HL-60 (cell line): ENCODE measurements at regions not wholly inside any gene's neighbourhood (a gene's known extent, or its start where the extent isn't known, plus 50 kb on each side); places are given as distances from the start of the nearest gene placed in this dataset.

Source experiments
- DNase-seq, 2 experiments: peaks; one replicate each; pipeline ENCODE4 v3.0.0-alpha.2; 2010 to 2020; ENCODE audit warnings: low read depth in 1 of 2, low spot score in 1 of 2
- H3K27ac ChIP-seq: fragments of 250-450 bp; sonication (Bioruptor Pico); replicated peaks from 2 replicates; pipeline ENCODE4 v1.5.1; 2020; ENCODE audit warnings: mild to moderate bottlenecking, moderate library complexity
- H3K27me3 ChIP-seq: fragments of 250-450 bp; sonication (Bioruptor Pico); 2 replicates; pipeline ENCODE4 v1.5.1; 2021; ENCODE audit warnings: mild to moderate bottlenecking, moderate library complexity; ENCODE audit not compliant: insufficient read depth, poor library complexity, severe bottlenecking
- H3K4me3 ChIP-seq: replicated peaks from 2 replicates; pipeline ENCODE4 v1.5.1; 2011; ENCODE audit warnings: mild to moderate bottlenecking, control low read depth, low read length; ENCODE audit not compliant: insufficient read depth
- CTCF ChIP-seq: IDR thresholded peaks from one replicate; pipeline ENCODE4 v1.5.1; 2011; ENCODE audit warnings: low read length, control low read depth, inconsistent platforms; ENCODE audit not compliant: insufficient read depth
- GABPA ChIP-seq: IDR thresholded peaks from 2 replicates; pipeline ENCODE4 v1.6.1; 2012; ENCODE audit warnings: low read depth
- POLR2AphosphoS5 ChIP-seq: IDR thresholded peaks from 2 replicates; pipeline ENCODE4 v1.6.1; 2012; ENCODE audit warnings: low read depth
- REST ChIP-seq: IDR thresholded peaks from 2 replicates; pipeline ENCODE4 v1.6.1; 2012; ENCODE audit warnings: low read depth; ENCODE audit not compliant: insufficient replicate concordance
- SPI1 ChIP-seq: IDR thresholded peaks from 2 replicates; pipeline ENCODE4 v1.6.1; 2012; ENCODE audit warnings: low read depth, mild to moderate bottlenecking, borderline replicate concordance

DNA sequence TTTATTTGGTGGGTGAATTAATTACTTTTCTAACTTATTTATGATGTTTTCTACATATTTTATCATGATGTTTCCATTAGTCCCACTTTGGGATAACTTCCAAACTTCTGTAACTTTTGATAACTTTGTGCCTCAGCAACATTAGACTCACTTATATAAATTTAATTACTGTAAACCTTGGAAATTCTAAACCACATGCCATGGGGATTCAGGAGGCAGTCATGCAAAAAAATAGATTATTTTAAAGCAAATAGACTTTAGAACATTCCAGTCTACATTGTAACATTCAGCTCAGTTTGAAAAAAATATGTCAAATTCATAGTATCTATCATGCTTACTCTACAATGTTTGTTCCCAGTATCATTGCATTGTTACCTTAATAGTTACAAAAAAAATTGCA lies 728.5 kb upstream of the NRXN1 start:
- DNase-seq = no peak
- no peaks in the 10 kb centered on the region for H3K27me3 ChIP-seq
- H3K27ac ChIP-seq = no peak overlapping the region
- TF ChIP-seq POLR2AphosphoS5 (no peak), SPI1 (no peak), CTCF (no peak), REST (no peak), GABPA (no peak)
- H3K4me3 ChIP-seq = no peak overlapping the region

- no peak overlapping the region for H3K27ac ChIP-seq
- no peak overlapping the region for H3K4me3 ChIP-seq
- DNase-seq = no peak
- H3K27me3 ChIP-seq = no peaks in the 10 kb centered on the region
- TF ChIP-seq SPI1 (no peak), REST (no peak), GABPA (no peak), POLR2AphosphoS5 (no peak), CTCF (no peak)
Observed at GRCh38 chr2:51758081-51758480, 726.1 kb upstream of the NRXN1 start.

GRCh38 chr2:51734115-51734514 lies 702.2 kb upstream of the NRXN1 start:
- H3K27ac ChIP-seq = no peak overlapping the region
- TF ChIP-seq SPI1 (no peak), CTCF (no peak), REST (no peak), POLR2AphosphoS5 (no peak), GABPA (no peak)
- DNase-seq = peak in 1 of 2 experiments; percentile 67
- no peak overlapping the region for H3K4me3 ChIP-seq
- no peaks in the 10 kb centered on the region for H3K27me3 ChIP-seq
